Body of pancreas (tissue), 4 donors: ENCODE measurements at regions not wholly inside any gene's neighbourhood (a gene's known extent, or its start where the extent isn't known, plus 50 kb on each side); places are given as distances from the start of the nearest gene placed in this dataset.

Source experiments
- ATAC-seq: fragments of 150-250 bp; one replicate; pipeline ENCODE4 v1.9.1; 2016
- DNase-seq, 4 donors: peaks; one replicate each; pipeline ENCODE4 v3.0.0-alpha.2; 2019
- H3K27ac ChIP-seq, 4 donors: fragments of 200-600 bp; sonication (generic); 1 replicate in 3 of 4; 2 replicates in 1 of 4; pipeline versions ENCODE4 v1.5.1 to v1.6.1; 2016 to 2019; ENCODE audit warnings: mild to moderate bottlenecking in 1 of 4, mixed read lengths in 1 of 4, moderate library complexity in 1 of 4
- H3K27me3 ChIP-seq, 2 donors: fragments of 200-600 bp; sonication (generic); one replicate each; pipeline ENCODE4 v1.6.0; 2016; ENCODE audit warnings: mild to moderate bottlenecking in 1 of 2
- H3K36me3 ChIP-seq, 2 donors: fragments of 200-600 bp; sonication (generic); replicated peaks in 1 of 2; 2 replicates each; pipeline ENCODE4 v1.5.1; 2016; ENCODE audit warnings: low read depth in 2 of 2; ENCODE audit not compliant: insufficient read depth in 1 of 2
- H3K4me1 ChIP-seq: fragments of 200-600 bp; sonication (generic); one replicate; pipeline ENCODE4 v1.6.0; 2016
- H3K4me3 ChIP-seq, 2 donors: fragments of 200-600 bp; sonication (generic); 1 replicate in 1 of 2; 2 replicates in 1 of 2; pipeline ENCODE4 v1.5.1; 2016 to 2019
- H3K9me3 ChIP-seq, 3 donors: fragments of 200-600 bp; sonication (generic); 1 replicate in 2 of 3; 2 replicates in 1 of 3; pipeline ENCODE4 v1.5.1; 2016
- POLR2A ChIP-seq, 3 donors: fragments of 450-650 bp; IDR thresholded peaks; one replicate each; pipeline ENCODE4 v1.6.1; 2016; ENCODE audit warnings: antibody characterized with exemption in 3 of 3, mild to moderate bottlenecking in 2 of 3
- WGBS, 2 donors: methylation state at CpG; one replicate each; pipeline ENCODE4 v1.1.5; 2017; 5-methylcytosine and 5-hydroxymethylcytosine counted together
- intact Hi-C: fragments of 100-400 bp; cut with DNase I; formaldehyde crosslinking; loops from one replicate; pipeline ENCODE4 v1.15.1; 2023
- TF ChIP-seq, protein P1 (sequence below), 7 experiments: fragments of 450-650 bp in 4 of 7; fragments of 200-600 bp in 3 of 7; sonication (generic) in 3 of 7; IDR thresholded peaks; one replicate each; pipeline ENCODE4 v1.5.1; 2016 to 2019; ENCODE audit warnings: antibody characterized with exemption in 7 of 7

GRCh38 chr18:78731398-78732032, 248.1 kb upstream of the SALL3 start:
- Histone ChIP-seq H3K27me3 (no peaks in the 10 kb centered on the region), H3K36me3 (no peaks in the 10 kb centered on the region), H3K9me3 (no peaks in the 10 kb centered on the region), H3K4me1 (peaks cover 12% of the 10 kb centered on the region), H3K4me3 (no peak overlapping the region), H3K27ac (no peak overlapping the region)
- WGBS, 2 donors = 68 to 73% methylated on average over 3 to 18 of the region's 18 CpGs
- intact Hi-C loops = no loop called here
- TF ChIP-seq, protein P1, sequence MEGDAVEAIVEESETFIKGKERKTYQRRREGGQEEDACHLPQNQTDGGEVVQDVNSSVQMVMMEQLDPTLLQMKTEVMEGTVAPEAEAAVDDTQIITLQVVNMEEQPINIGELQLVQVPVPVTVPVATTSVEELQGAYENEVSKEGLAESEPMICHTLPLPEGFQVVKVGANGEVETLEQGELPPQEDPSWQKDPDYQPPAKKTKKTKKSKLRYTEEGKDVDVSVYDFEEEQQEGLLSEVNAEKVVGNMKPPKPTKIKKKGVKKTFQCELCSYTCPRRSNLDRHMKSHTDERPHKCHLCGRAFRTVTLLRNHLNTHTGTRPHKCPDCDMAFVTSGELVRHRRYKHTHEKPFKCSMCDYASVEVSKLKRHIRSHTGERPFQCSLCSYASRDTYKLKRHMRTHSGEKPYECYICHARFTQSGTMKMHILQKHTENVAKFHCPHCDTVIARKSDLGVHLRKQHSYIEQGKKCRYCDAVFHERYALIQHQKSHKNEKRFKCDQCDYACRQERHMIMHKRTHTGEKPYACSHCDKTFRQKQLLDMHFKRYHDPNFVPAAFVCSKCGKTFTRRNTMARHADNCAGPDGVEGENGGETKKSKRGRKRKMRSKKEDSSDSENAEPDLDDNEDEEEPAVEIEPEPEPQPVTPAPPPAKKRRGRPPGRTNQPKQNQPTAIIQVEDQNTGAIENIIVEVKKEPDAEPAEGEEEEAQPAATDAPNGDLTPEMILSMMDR (IDR thresholded peaks at IDR 0.05) = no peak
- no peak for TF ChIP-seq POLR2A (IDR thresholded peaks at IDR 0.05)
- no peak for DNase-seq
- no peak for ATAC-seq

DNA sequence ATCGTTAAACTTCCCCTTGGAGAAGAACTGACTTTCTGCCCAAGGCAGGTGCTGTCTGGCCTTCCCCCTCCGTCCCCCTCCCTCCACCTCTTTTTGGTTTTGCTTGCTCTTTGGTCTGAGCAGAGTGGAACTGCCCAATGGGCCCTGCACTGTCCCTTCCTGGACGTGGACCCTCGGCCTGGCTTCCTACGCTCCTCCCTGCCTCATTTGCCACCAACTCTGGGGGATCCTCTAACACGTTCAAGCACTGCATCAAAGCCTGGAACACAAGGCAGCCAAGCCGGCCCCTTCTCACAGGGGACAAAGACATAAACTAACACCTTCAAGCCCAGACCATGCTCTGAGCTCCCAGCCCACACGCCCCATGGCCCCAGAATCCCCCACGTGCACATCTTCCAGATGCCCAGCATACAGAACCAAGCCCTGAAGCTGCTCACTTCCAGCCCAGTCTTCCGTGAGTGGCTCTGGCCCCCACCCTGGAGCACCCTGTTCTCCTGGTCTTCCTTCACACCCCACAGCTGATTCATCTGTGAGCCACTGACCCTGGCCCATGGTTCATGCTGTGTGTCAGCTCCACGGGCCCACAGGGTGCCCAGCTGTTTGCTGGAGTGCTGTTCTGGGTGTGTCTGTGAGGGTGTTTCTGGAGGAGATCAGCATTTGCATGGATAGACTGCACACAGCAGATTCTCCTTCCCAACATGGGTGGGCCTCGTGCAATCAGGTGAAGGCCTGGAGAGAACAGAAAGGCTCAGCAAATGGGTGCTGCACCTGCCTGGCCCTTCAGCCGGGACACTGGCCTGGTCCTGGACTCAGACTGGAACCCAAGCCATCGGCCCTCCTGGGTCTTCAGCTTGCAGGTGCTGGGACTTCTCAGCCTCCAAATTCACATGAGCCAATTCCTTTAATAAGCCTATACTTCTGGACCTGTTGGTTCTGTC, 247.1 kb upstream of the SALL3 start:
- Histone ChIP-seq H3K4me1 (peaks cover 4% of the 10 kb centered on the region), H3K4me3 (no peak overlapping the region), H3K27ac (no peak overlapping the region), H3K9me3 (no peaks in the 10 kb centered on the region), H3K36me3 (no peaks in the 10 kb centered on the region), H3K27me3 (no peaks in the 10 kb centered on the region)
- intact Hi-C loops = no loop called here
- DNase-seq = no peak
- no peak for TF ChIP-seq POLR2A (IDR thresholded peaks at IDR 0.05)
- TF ChIP-seq, protein P1 (IDR thresholded peaks at IDR 0.05) = no peak
- 55 to 56% methylated on average over 12 to 14 of the region's 14 CpGs for WGBS, 2 donors
- no peak for ATAC-seq

GRCh38 chr18:78733762-78734613, 245.6 kb upstream of the SALL3 start:
- intact Hi-C loops = no loop called here
- no peak for DNase-seq

GRCh38 chr18:78734614-78734945, 245.0 kb upstream of the SALL3 start:
- DNase-seq (no peak), ATAC-seq (no peak)
- TF ChIP-seq POLR2A (IDR thresholded peaks at IDR 0.05) = no peak
- TF ChIP-seq, protein P1 (IDR thresholded peaks at IDR 0.05) = no peak
- no peaks in the 10 kb centered on the region for H3K9me3 ChIP-seq
- no peak overlapping the region for H3K4me3 ChIP-seq
- no peaks in the 10 kb centered on the region for H3K36me3 ChIP-seq
- WGBS, 2 donors = 70 to 80% methylated on average over 9 of the region's 9 CpGs
- no peak overlapping the region for H3K27ac ChIP-seq
- intact Hi-C loops = no loop called here
- H3K4me1 ChIP-seq = no peaks in the 10 kb centered on the region
- H3K27me3 ChIP-seq = no peaks in the 10 kb centered on the region

More at GRCh38 chr18:78733762-78734613, 245.6 kb upstream of the SALL3 start:
- Histone ChIP-seq H3K4me1 (no peaks in the 10 kb centered on the region), H3K9me3 (no peaks in the 10 kb centered on the region), H3K27me3 (no peaks in the 10 kb centered on the region), H3K4me3 (no peak overlapping the region), H3K36me3 (no peaks in the 10 kb centered on the region), H3K27ac (no peak overlapping the region)
- WGBS, 2 donors = 54 to 55% methylated on average over 23 to 30 of the region's 30 CpGs
- ATAC-seq = no peak
- TF ChIP-seq POLR2A (IDR thresholded peaks at IDR 0.05) = no peak
- TF ChIP-seq, protein P1 (IDR thresholded peaks at IDR 0.05) = no peak
